ENCODE measurements at regions not wholly inside any gene's neighbourhood (a gene's known extent, or its start where the extent isn't known, plus 50 kb on each side); places are given as distances from the start of the nearest gene placed in this dataset.

DNA sequence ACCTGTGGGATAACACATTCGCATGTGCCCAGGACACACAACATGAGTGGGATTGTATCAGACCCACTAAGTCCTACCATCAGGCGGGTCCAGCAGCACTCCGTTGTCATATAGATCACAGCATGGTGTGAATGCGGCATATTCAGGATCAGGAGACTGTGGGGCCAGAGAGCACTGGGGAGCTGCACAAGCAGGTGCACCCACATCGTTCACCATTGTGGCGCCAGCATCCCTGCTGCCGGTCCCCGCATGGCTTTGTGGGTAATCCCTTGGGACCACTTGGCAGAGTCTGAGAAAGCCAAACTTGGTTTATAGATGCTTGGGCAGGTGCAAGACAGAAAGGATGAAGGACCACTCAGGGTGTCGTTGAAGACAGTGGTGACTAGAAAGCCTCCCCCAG lies 201.6 kb upstream of the B3GAT1 start:
- TF ChIP-seq, protein P1, sequence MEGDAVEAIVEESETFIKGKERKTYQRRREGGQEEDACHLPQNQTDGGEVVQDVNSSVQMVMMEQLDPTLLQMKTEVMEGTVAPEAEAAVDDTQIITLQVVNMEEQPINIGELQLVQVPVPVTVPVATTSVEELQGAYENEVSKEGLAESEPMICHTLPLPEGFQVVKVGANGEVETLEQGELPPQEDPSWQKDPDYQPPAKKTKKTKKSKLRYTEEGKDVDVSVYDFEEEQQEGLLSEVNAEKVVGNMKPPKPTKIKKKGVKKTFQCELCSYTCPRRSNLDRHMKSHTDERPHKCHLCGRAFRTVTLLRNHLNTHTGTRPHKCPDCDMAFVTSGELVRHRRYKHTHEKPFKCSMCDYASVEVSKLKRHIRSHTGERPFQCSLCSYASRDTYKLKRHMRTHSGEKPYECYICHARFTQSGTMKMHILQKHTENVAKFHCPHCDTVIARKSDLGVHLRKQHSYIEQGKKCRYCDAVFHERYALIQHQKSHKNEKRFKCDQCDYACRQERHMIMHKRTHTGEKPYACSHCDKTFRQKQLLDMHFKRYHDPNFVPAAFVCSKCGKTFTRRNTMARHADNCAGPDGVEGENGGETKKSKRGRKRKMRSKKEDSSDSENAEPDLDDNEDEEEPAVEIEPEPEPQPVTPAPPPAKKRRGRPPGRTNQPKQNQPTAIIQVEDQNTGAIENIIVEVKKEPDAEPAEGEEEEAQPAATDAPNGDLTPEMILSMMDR (IDR thresholded peaks at IDR 0.05) = no peak
- no peak for TF ChIP-seq POLR2A (IDR thresholded peaks at IDR 0.05)
- TF ChIP-seq POLR2AphosphoS5 (IDR thresholded peaks at IDR 0.05) = no peak
- no peak for TF ChIP-seq EP300 (IDR thresholded peaks at IDR 0.05)
